ENCODE measurements at regions not wholly inside any gene's neighbourhood (a gene's known extent, or its start where the extent isn't known, plus 50 kb on each side); places are given as distances from the start of the nearest gene placed in this dataset.
"Not testable (repeated sequence)": the region's sequence is repeated elsewhere in the genome, so short reads cannot be mapped to it uniquely, and the experiment has no call there.

DNA sequence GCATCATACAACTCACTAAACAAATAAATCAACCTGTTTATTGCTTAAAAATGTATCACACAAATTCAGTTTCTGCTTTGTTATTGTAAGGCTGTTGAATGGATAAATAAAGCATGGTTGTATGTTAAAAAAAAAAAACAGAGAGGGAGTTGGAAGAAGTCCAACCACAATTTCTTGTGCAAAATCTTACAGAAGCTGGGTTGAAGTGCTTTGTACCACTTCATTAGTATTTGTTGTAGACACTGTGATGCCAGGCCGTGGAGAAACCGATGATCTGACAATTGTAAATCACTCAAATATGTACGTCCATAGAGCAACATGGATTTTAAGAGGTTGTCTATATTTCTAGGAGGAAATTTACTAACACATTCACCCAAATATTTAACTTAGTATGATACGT is 132.6 kb upstream of the MXRA5 start:
- Histone ChIP-seq H2AFZ (replicated peaks) (no peak overlapping the region), H3K79me2 (ENCODE audit: low read depth) (no peaks in the 10 kb centered on the region), H4K20me1 (ENCODE audit: low read depth) (no peaks in the 10 kb centered on the region), H3K9me3 (ENCODE audit: low read depth) (no peaks in the 10 kb centered on the region), H3K27ac (no peak overlapping the region), H3K27me3 (no peaks in the 10 kb centered on the region), H3K4me2 (no peak overlapping the region), H3K36me3 (no peaks in the 10 kb centered on the region), H3F3A (ENCODE audit: low read depth) (no peaks in the 10 kb centered on the region), H3K4me3 (no peak overlapping the region), H3K9ac (no peak overlapping the region), H3K4me1 (no peaks in the 10 kb centered on the region)
- H3K27me3 Mint-ChIP-seq (ENCODE audit: insufficient read depth, low read depth) = peaks cover 2% of the 10 kb centered on the region
- DNase-seq (ENCODE audit: low spot score) = no peak
- H3K27ac Mint-ChIP-seq = no peak overlapping the region
- H3K4me3 Mint-ChIP-seq = no peak overlapping the region
- H3K9me3 Mint-ChIP-seq = no peaks in the 10 kb centered on the region
- TF ChIP-seq, protein P1, sequence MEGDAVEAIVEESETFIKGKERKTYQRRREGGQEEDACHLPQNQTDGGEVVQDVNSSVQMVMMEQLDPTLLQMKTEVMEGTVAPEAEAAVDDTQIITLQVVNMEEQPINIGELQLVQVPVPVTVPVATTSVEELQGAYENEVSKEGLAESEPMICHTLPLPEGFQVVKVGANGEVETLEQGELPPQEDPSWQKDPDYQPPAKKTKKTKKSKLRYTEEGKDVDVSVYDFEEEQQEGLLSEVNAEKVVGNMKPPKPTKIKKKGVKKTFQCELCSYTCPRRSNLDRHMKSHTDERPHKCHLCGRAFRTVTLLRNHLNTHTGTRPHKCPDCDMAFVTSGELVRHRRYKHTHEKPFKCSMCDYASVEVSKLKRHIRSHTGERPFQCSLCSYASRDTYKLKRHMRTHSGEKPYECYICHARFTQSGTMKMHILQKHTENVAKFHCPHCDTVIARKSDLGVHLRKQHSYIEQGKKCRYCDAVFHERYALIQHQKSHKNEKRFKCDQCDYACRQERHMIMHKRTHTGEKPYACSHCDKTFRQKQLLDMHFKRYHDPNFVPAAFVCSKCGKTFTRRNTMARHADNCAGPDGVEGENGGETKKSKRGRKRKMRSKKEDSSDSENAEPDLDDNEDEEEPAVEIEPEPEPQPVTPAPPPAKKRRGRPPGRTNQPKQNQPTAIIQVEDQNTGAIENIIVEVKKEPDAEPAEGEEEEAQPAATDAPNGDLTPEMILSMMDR (IDR thresholded peaks at IDR 0.05) = no peak
- TF ChIP-seq EZH2 (IDR thresholded peaks at IDR 0.05) (no peak), EZH2phosphoT487 (IDR thresholded peaks at IDR 0.05) (no peak)
- H3K4me1 Mint-ChIP-seq = peaks cover 18% of the 10 kb centered on the region
- H3K36me3 Mint-ChIP-seq = no peaks in the 10 kb centered on the region

DNA sequence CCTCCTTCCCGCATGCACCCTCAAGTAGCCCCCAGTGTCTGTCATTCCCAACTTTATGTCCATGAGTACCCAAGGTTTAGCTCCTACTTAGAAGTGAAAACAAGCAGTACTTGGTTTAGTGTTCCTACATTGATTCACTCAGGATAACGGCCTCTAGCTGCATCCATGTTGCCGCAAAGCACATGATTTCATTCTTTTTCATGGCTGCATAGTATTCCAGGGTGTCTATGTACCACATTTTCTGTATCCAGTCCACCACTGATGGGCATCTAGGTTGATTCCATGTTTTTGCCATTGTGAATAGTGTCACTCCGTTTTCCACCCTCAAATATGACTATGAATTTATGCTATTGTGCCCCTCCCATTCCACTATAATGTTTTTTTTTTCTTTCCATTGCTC is 130.5 kb upstream of the MXRA5 start:
- H3K4me3 Mint-ChIP-seq = no peak overlapping the region
- peaks cover 4% of the 10 kb centered on the region for H3K27me3 Mint-ChIP-seq (ENCODE audit: insufficient read depth, low read depth)
- Histone ChIP-seq H3K27ac (no peak overlapping the region), H3K4me3 (no peak overlapping the region), H3K9ac (no peak overlapping the region), H3K79me2 (ENCODE audit: low read depth) (no peaks in the 10 kb centered on the region), H4K20me1 (ENCODE audit: low read depth) (no peaks in the 10 kb centered on the region), H3K36me3 (no peaks in the 10 kb centered on the region), H2AFZ (replicated peaks) (no peak overlapping the region), H3K9me3 (ENCODE audit: low read depth) (no peaks in the 10 kb centered on the region), H3K4me1 (no peaks in the 10 kb centered on the region), H3F3A (ENCODE audit: low read depth) (no peaks in the 10 kb centered on the region), H3K27me3 (no peaks in the 10 kb centered on the region), H3K4me2 (no peak overlapping the region)
- DNase-seq (ENCODE audit: low spot score) = no peak
- peaks cover 18% of the 10 kb centered on the region for H3K4me1 Mint-ChIP-seq
- H3K27ac Mint-ChIP-seq = no peak overlapping the region
- no peaks in the 10 kb centered on the region for H3K9me3 Mint-ChIP-seq
- TF ChIP-seq, protein P1 (IDR thresholded peaks at IDR 0.05) = no peak
- TF ChIP-seq EZH2phosphoT487 (IDR thresholded peaks at IDR 0.05) (no peak), EZH2 (IDR thresholded peaks at IDR 0.05) (no peak)
- H3K36me3 Mint-ChIP-seq = no peaks in the 10 kb centered on the region

GRCh38 chrX:3470211-3470679 is 123.8 kb upstream of the MXRA5 start:
- H3K27me3 ChIP-seq, H3K4me3 Mint-ChIP-seq, H3K27ac Mint-ChIP-seq: not testable (repeated sequence)

GRCh38 chrX:3468031-3468430 is 121.6 kb upstream of the MXRA5 start:
- Histone ChIP-seq H3K9me3 (ENCODE audit: low read depth) (no peaks in the 10 kb centered on the region), H3K27ac (no peak overlapping the region), H3K4me2 (no peak overlapping the region), H4K20me1 (ENCODE audit: low read depth) (no peaks in the 10 kb centered on the region), H3K36me3 (no peaks in the 10 kb centered on the region), H3F3A (ENCODE audit: low read depth) (no peaks in the 10 kb centered on the region), H3K79me2 (ENCODE audit: low read depth) (no peaks in the 10 kb centered on the region), H3K4me1 (no peaks in the 10 kb centered on the region), H3K4me3 (no peak overlapping the region), H3K27me3 (no peaks in the 10 kb centered on the region), H3K9ac (no peak overlapping the region), H2AFZ (replicated peaks) (no peak overlapping the region)
- Mint-ChIP-seq H3K27me3 (ENCODE audit: insufficient read depth, low read depth) (peaks cover 6% of the 10 kb centered on the region), H3K27ac (no peak overlapping the region), H3K4me1 (no peaks in the 10 kb centered on the region), H3K9me3 (no peaks in the 10 kb centered on the region), H3K36me3 (no peaks in the 10 kb centered on the region), H3K4me3 (no peak overlapping the region)
- TF ChIP-seq EZH2phosphoT487 (IDR thresholded peaks at IDR 0.05) = no peak
- no peak for TF ChIP-seq EZH2 (IDR thresholded peaks at IDR 0.05)
- TF ChIP-seq, protein P1 (IDR thresholded peaks at IDR 0.05) = no peak
- DNase-seq (ENCODE audit: low spot score) = no peak

More at GRCh38 chrX:3470211-3470679, 123.8 kb upstream of the MXRA5 start:
- H3K27me3 Mint-ChIP-seq (ENCODE audit: insufficient read depth, low read depth); H3F3A ChIP-seq (ENCODE audit: low read depth); H3K4me1 ChIP-seq; H3K4me2 ChIP-seq; H3K9me3 Mint-ChIP-seq; H4K20me1 ChIP-seq (ENCODE audit: low read depth); H3K9ac ChIP-seq; H3K36me3 ChIP-seq; DNase-seq (ENCODE audit: low spot score); H3K4me1 Mint-ChIP-seq; H3K9me3 ChIP-seq (ENCODE audit: low read depth); H3K27ac ChIP-seq; H3K4me3 ChIP-seq; H3K36me3 Mint-ChIP-seq; H3K79me2 ChIP-seq (ENCODE audit: low read depth); H2AFZ ChIP-seq (replicated peaks): not testable (repeated sequence)
